Activated CD4-positive, alpha-beta T cell treated with anti-CD3 and anti-CD28 coated beads for 36 hours (primary cell): ENCODE measurements at regions not wholly inside any gene's neighbourhood (a gene's known extent, or its start where the extent isn't known, plus 50 kb on each side); places are given as distances from the start of the nearest gene placed in this dataset.

Source experiments
- ATAC-seq: fragments of 200-7000 bp; cut with Tn5 transposase; one replicate; pipeline ENCODE4 v1.10.0; 2021; ENCODE audit warnings: mild to moderate bottlenecking, moderate library complexity
- CTCF ChIA-PET: fragments of 350-600 bp; sonication (Branson Sonifier 250); formaldehyde crosslinking; loops from one replicate; lab custom pipeline; 2021; ENCODE audit warnings: antibody characterized with exemption; lab: Charles Lee
- POLR2A ChIA-PET: fragments of 350-600 bp; sonication (Branson Sonifier 250); formaldehyde crosslinking; loops from one replicate; lab custom pipeline; 2021; ENCODE audit warnings: antibody characterized with exemption, inconsistent platforms; lab: Charles Lee
- DNase-seq: peaks from one replicate; pipeline ENCODE4 v3.0.0-alpha.2; 2020
- H3K27ac Mint-ChIP-seq: one replicate; pipeline ENCODE4 v1.8.0; 2021; ENCODE audit warnings: mixed read lengths
- H3K27me3 Mint-ChIP-seq: one replicate; pipeline ENCODE4 v1.8.0; 2021; ENCODE audit warnings: mixed read lengths
- H3K36me3 Mint-ChIP-seq: one replicate; pipeline ENCODE4 v1.8.0; 2021; ENCODE audit warnings: low read depth, mixed read lengths
- H3K4me1 Mint-ChIP-seq: one replicate; pipeline ENCODE4 v1.8.0; 2021; ENCODE audit warnings: mixed read lengths
- H3K4me3 Mint-ChIP-seq: one replicate; pipeline ENCODE4 v1.8.0; 2021; ENCODE audit warnings: mild to moderate bottlenecking, moderate library complexity, mixed read lengths
- H3K9me3 Mint-ChIP-seq: one replicate; pipeline ENCODE4 v1.8.0; 2021; ENCODE audit warnings: low read depth, mixed read lengths
- intact Hi-C, 2 experiments: fragments of 100-400 bp; cut with DNase I in 1 of 2; cut with micrococcal nuclease in 1 of 2; formaldehyde crosslinking; loops; one replicate each; pipeline versions ENCODE4 v1.14.2 to v1.15.1; 2022 to 2024; cut with DNase I, micrococcal nuclease

DNA sequence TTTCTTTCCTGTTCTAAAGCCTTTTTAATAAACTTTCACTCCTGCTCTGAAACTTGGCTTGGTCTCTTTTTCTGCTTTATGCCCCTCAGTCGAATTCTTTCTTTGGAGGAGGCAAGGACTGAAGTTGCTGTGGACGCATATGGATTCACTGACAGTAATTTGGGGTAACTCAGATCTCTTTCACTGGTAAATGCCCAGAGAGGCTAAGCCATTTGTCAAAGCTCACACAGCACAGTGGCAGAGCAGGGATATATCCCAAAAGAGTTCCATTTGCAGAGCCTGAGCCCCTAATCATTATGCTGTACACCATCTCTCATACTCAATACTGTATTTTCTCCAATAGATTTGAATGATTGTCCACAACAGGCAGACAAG lies 72.3 kb upstream of the GALNT15 start:
- no peak overlapping the region for H3K4me3 Mint-ChIP-seq
- ATAC-seq (no peak), DNase-seq (no peak)
- no peaks in the 10 kb centered on the region for H3K36me3 Mint-ChIP-seq
- intact Hi-C loops: no loop called here
- POLR2A ChIA-PET: no interaction called here
- H3K4me1 Mint-ChIP-seq: peaks cover 5% of the 10 kb centered on the region
- H3K27ac Mint-ChIP-seq: no peak overlapping the region
- H3K9me3 Mint-ChIP-seq: peaks cover 3% of the 10 kb centered on the region
- H3K27me3 Mint-ChIP-seq: peaks cover 7% of the 10 kb centered on the region
- CTCF ChIA-PET: no interaction called here

- H3K27ac Mint-ChIP-seq: no peak overlapping the region
- H3K27me3 Mint-ChIP-seq: peaks cover 10% of the 10 kb centered on the region
- intact Hi-C loops: no loop called here
- ATAC-seq (no peak), DNase-seq (no peak)
- peaks cover 5% of the 10 kb centered on the region for H3K4me1 Mint-ChIP-seq
- peaks cover 3% of the 10 kb centered on the region for H3K9me3 Mint-ChIP-seq
- ChIA-PET CTCF (interaction anchor here (0.5 to 0.8 kb wide), 3 partner anchors 10 to 43 kb away, joined by 3 to 4 read pairs (median 4); no protein-coding TSS in a partner anchor), POLR2A (no interaction called here)
- H3K36me3 Mint-ChIP-seq: no peaks in the 10 kb centered on the region
- no peak overlapping the region for H3K4me3 Mint-ChIP-seq
Measured at GRCh38 chr3:16102905-16103364, 71.5 kb upstream of the GALNT15 start.

- CTCF ChIA-PET: interaction anchor here (0.5 to 0.8 kb wide), 3 partner anchors 10 to 117 kb away, joined by 3 to 4 read pairs (median 4); no protein-coding TSS in a partner anchor
- H3K27me3 Mint-ChIP-seq: peaks cover 10% of the 10 kb centered on the region
Measured at GRCh38 chr3:16103472-16103871, 71.0 kb upstream of the GALNT15 start.

GRCh38 chr3:16104156-16104555 lies 70.3 kb upstream of the GALNT15 start:
- H3K4me1 Mint-ChIP-seq: peaks cover 5% of the 10 kb centered on the region
- intact Hi-C loops: no loop called here
- ATAC-seq (no peak), DNase-seq (no peak)
- no peak overlapping the region for H3K27ac Mint-ChIP-seq
- ChIA-PET POLR2A (no interaction called here), CTCF (interaction anchor here (0.5 to 0.6 kb wide), 2 partner anchors 116 to 248 kb away, joined by 3 read pairs; no protein-coding TSS in a partner anchor)
- H3K36me3 Mint-ChIP-seq: no peaks in the 10 kb centered on the region
- H3K27me3 Mint-ChIP-seq: peaks cover 10% of the 10 kb centered on the region
- peaks cover 3% of the 10 kb centered on the region for H3K9me3 Mint-ChIP-seq
- H3K4me3 Mint-ChIP-seq: no peak overlapping the region

More at GRCh38 chr3:16103472-16103871, 71.0 kb upstream of the GALNT15 start:
- no peak overlapping the region for H3K27ac Mint-ChIP-seq
- peaks cover 3% of the 10 kb centered on the region for H3K9me3 Mint-ChIP-seq
- no peak overlapping the region for H3K4me3 Mint-ChIP-seq
- H3K4me1 Mint-ChIP-seq: peaks cover 5% of the 10 kb centered on the region
- intact Hi-C loops: no loop called here
- no peaks in the 10 kb centered on the region for H3K36me3 Mint-ChIP-seq
- POLR2A ChIA-PET: no interaction called here
- DNase-seq: no peak
- ATAC-seq: no peak

DNA sequence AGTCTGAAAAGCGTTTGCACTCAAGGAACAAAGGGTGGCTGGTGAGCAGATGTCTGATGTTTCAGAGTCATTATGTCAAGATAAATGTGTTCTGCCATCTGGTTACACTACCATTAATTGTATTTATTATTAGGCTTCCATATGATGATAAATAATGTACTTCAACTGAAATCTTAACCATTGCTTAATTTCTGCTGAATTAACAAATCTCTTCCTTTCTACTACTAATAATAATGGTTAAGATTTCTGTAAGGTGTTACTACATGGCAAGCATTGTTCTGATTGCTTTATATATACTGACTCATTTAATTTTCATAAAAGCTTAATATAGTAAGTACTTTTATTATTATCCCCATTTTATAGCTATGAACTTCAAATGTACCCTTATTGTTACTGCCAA lies 68.4 kb upstream of the GALNT15 start:
- CTCF ChIA-PET: no interaction called here
- H3K9me3 Mint-ChIP-seq: peaks cover 3% of the 10 kb centered on the region
- peaks cover 10% of the 10 kb centered on the region for H3K27me3 Mint-ChIP-seq
- H3K4me1 Mint-ChIP-seq: peaks cover 5% of the 10 kb centered on the region
- no peak overlapping the region for H3K4me3 Mint-ChIP-seq
- H3K36me3 Mint-ChIP-seq: no peaks in the 10 kb centered on the region
- no peak for ATAC-seq
- POLR2A ChIA-PET: interaction anchor here (0.6 kb wide), 1 partner anchor 1249 kb away, joined by 6 read pairs; no protein-coding TSS in a partner anchor
- DNase-seq: no peak
- no peak overlapping the region for H3K27ac Mint-ChIP-seq
- intact Hi-C loops: no loop called here

GRCh38 chr3:16108424-16108823 lies 66.1 kb upstream of the GALNT15 start:
- Mint-ChIP-seq H3K27me3 (peaks cover 10% of the 10 kb centered on the region), H3K36me3 (no peaks in the 10 kb centered on the region), H3K4me3 (no peak overlapping the region), H3K4me1 (no peaks in the 10 kb centered on the region), H3K9me3 (peaks cover 5% of the 10 kb centered on the region), H3K27ac (no peak overlapping the region)
- no peak for DNase-seq
- intact Hi-C loops: no loop called here
- no peak for ATAC-seq
- ChIA-PET POLR2A (no interaction called here), CTCF (no interaction called here)

DNA sequence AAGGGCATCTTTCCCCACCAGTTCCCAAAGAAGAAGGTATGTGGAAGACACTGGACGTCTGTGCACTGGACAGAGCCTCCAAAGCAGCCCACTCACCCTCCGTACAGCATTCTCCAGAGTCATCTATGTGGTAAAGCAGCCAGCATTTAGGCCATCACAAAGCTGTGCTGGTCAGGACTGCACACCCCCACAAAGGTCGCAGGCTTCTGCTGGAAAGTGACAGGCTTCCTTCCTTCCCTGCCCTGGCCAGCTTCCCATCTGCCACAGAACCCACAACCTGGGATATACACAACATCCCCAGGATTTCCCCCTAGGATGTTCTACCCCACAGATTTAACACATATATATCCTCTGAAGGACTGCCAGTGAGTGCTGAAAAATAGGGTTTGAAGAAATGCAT lies 64.6 kb upstream of the GALNT15 start:
- no peak overlapping the region for H3K4me3 Mint-ChIP-seq
- DNase-seq: no peak
- intact Hi-C loops: no loop called here
- ChIA-PET CTCF (interaction anchor here (0.7 kb wide), 1 partner anchor 31 kb away, joined by 3 read pairs; no protein-coding TSS in a partner anchor), POLR2A (no interaction called here)
- peaks cover 8% of the 10 kb centered on the region for H3K27me3 Mint-ChIP-seq
- H3K27ac Mint-ChIP-seq: no peak overlapping the region
- no peak for ATAC-seq
- H3K9me3 Mint-ChIP-seq: peaks cover 5% of the 10 kb centered on the region
- no peaks in the 10 kb centered on the region for H3K36me3 Mint-ChIP-seq
- no peaks in the 10 kb centered on the region for H3K4me1 Mint-ChIP-seq

GRCh38 chr3:16112910-16113504 lies 61.5 kb upstream of the GALNT15 start:
- no peaks in the 10 kb centered on the region for H3K27me3 Mint-ChIP-seq
- no peak overlapping the region for H3K27ac Mint-ChIP-seq
- H3K4me3 Mint-ChIP-seq: no peak overlapping the region
- DNase-seq: no peak
- H3K36me3 Mint-ChIP-seq: no peaks in the 10 kb centered on the region
- peaks cover 5% of the 10 kb centered on the region for H3K9me3 Mint-ChIP-seq
- intact Hi-C loops: no loop called here
- ChIA-PET POLR2A (no interaction called here), CTCF (interaction anchor here (0.7 kb wide), 1 partner anchor 10 kb away, joined by 4 read pairs; no protein-coding TSS in a partner anchor)
- ATAC-seq: no peak
- H3K4me1 Mint-ChIP-seq: no peaks in the 10 kb centered on the region

DNA sequence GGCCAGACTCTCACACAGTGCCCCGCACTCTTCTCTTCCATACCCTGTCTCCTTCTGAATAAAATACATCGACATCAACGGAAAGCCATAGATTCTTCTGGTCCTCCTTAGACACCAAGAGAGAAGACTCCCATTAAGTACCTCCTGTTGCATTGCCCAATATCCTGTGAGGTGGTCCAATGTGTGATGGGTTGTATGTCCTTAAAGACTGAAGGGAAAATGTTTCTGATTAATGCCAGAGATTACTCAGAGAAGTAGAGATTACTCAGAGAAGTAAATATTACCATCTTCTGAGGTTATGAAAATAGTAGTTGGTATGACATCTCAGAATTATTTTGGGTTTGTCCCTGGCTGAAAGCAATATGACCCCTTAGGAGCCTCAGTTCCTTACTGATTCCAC lies 60.8 kb upstream of the GALNT15 start:
- no peak overlapping the region for H3K27ac Mint-ChIP-seq
- no peaks in the 10 kb centered on the region for H3K4me1 Mint-ChIP-seq
- CTCF ChIA-PET: interaction anchor here (0.7 kb wide), 1 partner anchor 10 kb away, joined by 4 read pairs; no protein-coding TSS in a partner anchor
- H3K9me3 Mint-ChIP-seq: peaks cover 5% of the 10 kb centered on the region
- no peaks in the 10 kb centered on the region for H3K27me3 Mint-ChIP-seq
- DNase-seq (no peak), ATAC-seq (no peak)
- intact Hi-C loops: no loop called here
- POLR2A ChIA-PET: no interaction called here
- H3K36me3 Mint-ChIP-seq: no peaks in the 10 kb centered on the region
- no peak overlapping the region for H3K4me3 Mint-ChIP-seq

DNA sequence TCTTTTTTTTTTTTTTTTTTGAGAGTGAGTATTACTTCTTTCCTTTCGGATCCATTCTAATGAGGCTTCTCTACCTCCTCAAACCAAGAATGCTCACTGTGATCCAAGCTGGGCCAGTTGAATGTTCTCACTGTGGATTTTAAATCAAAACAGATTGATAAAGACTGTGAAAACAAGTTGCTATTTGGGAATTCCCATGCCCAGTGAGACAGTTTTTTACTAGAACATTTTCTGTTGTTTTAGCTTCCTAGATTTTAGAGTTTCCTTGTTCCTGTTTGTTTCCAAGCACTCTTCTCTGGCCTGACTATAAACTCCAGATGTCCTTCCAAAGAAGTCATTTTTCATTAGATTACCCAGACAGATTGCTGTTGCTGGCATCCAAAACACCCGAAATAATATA lies 60.1 kb upstream of the GALNT15 start:
- POLR2A ChIA-PET: no interaction called here

GRCh38 chr3:16114930-16115329 lies 59.5 kb upstream of the GALNT15 start:
- Mint-ChIP-seq H3K4me3 (no peak overlapping the region), H3K27ac (no peak overlapping the region), H3K27me3 (no peaks in the 10 kb centered on the region), H3K9me3 (peaks cover 5% of the 10 kb centered on the region), H3K4me1 (no peaks in the 10 kb centered on the region), H3K36me3 (no peaks in the 10 kb centered on the region)
- ATAC-seq (no peak), DNase-seq (no peak)
- ChIA-PET POLR2A (no interaction called here), CTCF (no interaction called here)
- intact Hi-C loops: no loop called here

More for the DNA sequence above, 60.1 kb upstream of the GALNT15 start:
- intact Hi-C loops: no loop called here
- Mint-ChIP-seq H3K36me3 (no peaks in the 10 kb centered on the region), H3K4me3 (no peak overlapping the region), H3K27ac (no peak overlapping the region), H3K9me3 (peaks cover 5% of the 10 kb centered on the region), H3K4me1 (no peaks in the 10 kb centered on the region), H3K27me3 (no peaks in the 10 kb centered on the region)
- DNase-seq: no peak
- no peak for ATAC-seq
- CTCF ChIA-PET: no interaction called here

- intact Hi-C loops: no loop called here
- Mint-ChIP-seq H3K27me3 (no peaks in the 10 kb centered on the region), H3K36me3 (no peaks in the 10 kb centered on the region), H3K9me3 (no peaks in the 10 kb centered on the region), H3K27ac (no peak overlapping the region), H3K4me3 (no peak overlapping the region), H3K4me1 (no peaks in the 10 kb centered on the region)
- DNase-seq (no peak), ATAC-seq (no peak)
- ChIA-PET CTCF (no interaction called here), POLR2A (no interaction called here)
Measured at GRCh38 chr3:16118396-16118795, 56.1 kb upstream of the GALNT15 start.
